Common myeloid progenitor, CD34-positive (primary cell): ENCODE measurements at regions not wholly inside any gene's neighbourhood (a gene's known extent, or its start where the extent isn't known, plus 50 kb on each side); places are given as distances from the start of the nearest gene placed in this dataset.

Experiments
- CTCF ChIA-PET: fragments of 350-600 bp; sonication (Branson Sonifier 250); formaldehyde crosslinking; loops from one replicate; lab custom pipeline; 2021; ENCODE audit warnings: antibody characterized with exemption; lab: Charles Lee
- POLR2A ChIA-PET: fragments of 350-600 bp; sonication (Branson Sonifier 250); formaldehyde crosslinking; loops from one replicate; lab custom pipeline; 2021; ENCODE audit warnings: antibody characterized with exemption; lab: Charles Lee
- DNase-seq, 3 donors: peaks; one replicate each; pipeline versions ENCODE4 v3.0.0 to v3.0.0-alpha.2; 2013
- H3K27ac ChIP-seq, 2 experiments: 1 replicate in 1 of 2; 2 replicates in 1 of 2; pipeline ENCODE4 v1.7.0; 2013; ENCODE audit warnings: inconsistent platforms in 2 of 2, low read length in 2 of 2, mild to moderate bottlenecking in 2 of 2, low read depth in 1 of 2, moderate library complexity in 1 of 2; ENCODE audit not compliant: severe bottlenecking in 2 of 2, insufficient read depth in 1 of 2, poor library complexity in 1 of 2
- H3K27me3 ChIP-seq, 5 experiments: replicated peaks in 2 of 5; 1 replicate in 3 of 5; 2 replicates in 2 of 5; pipeline versions ENCODE4 v1.6.1 to v1.7.0; 2013; ENCODE audit warnings: low read length in 4 of 5, mild to moderate bottlenecking in 2 of 5, moderate library complexity in 2 of 5, inconsistent platforms in 1 of 5; ENCODE audit not compliant: insufficient read depth in 5 of 5, control insufficient read depth in 4 of 5
- H3K36me3 ChIP-seq, 4 experiments: 1 replicate in 2 of 4; 2 replicates in 2 of 4; pipeline versions ENCODE4 v1.6.1 to v1.7.0; 2013; ENCODE audit warnings: low read length in 3 of 4, control low read depth in 1 of 4, mild to moderate bottlenecking in 1 of 4; ENCODE audit not compliant: control insufficient read depth in 4 of 4, insufficient read depth in 4 of 4
- H3K4me1 ChIP-seq, 4 experiments: 1 replicate in 3 of 4; 2 replicates in 1 of 4; pipeline versions ENCODE4 v1.6.1 to v1.7.1; 2013; ENCODE audit warnings: low read length in 3 of 4, mild to moderate bottlenecking in 3 of 4, control low read depth in 1 of 4, inconsistent platforms in 1 of 4, moderate library complexity in 1 of 4; ENCODE audit not compliant: control insufficient read depth in 4 of 4, insufficient read depth in 4 of 4; ENCODE audit errors: control extremely low read depth in 1 of 4
- H3K4me3 ChIP-seq, 7 experiments: 1 replicate in 4 of 7; 2 replicates in 3 of 7; pipeline versions ENCODE4 v1.5.1 to v1.7.0; 2013; ENCODE audit warnings: mild to moderate bottlenecking in 7 of 7, low read length in 6 of 7, moderate library complexity in 6 of 7, inconsistent platforms in 2 of 7, low read depth in 2 of 7, control low read depth in 1 of 7; ENCODE audit not compliant: insufficient read depth in 4 of 7, control insufficient read depth in 1 of 7; ENCODE audit errors: extremely low read depth in 1 of 7
- H3K9me3 ChIP-seq, 5 experiments: 1 replicate in 4 of 5; 2 replicates in 1 of 5; pipeline versions ENCODE4 v1.6.1 to v1.7.1; 2013; ENCODE audit warnings: low read length in 4 of 5, mild to moderate bottlenecking in 2 of 5, inconsistent platforms in 1 of 5, low read depth in 1 of 5, moderate library complexity in 1 of 5; ENCODE audit not compliant: control insufficient read depth in 4 of 5, insufficient read depth in 2 of 5; ENCODE audit errors: control extremely low read depth in 1 of 5
- WGBS: methylation state at CpG from one replicate; pipeline ENCODE4 v1.1.5; 2013; ENCODE audit not compliant: insufficient coverage; 5-methylcytosine and 5-hydroxymethylcytosine counted together

- H3K4me3 ChIP-seq: no peak overlapping the region
- ChIA-PET POLR2A (no interaction called here), CTCF (no interaction called here)
- H3K27me3 ChIP-seq: no peaks in the 10 kb centered on the region
- H3K27ac ChIP-seq: no peak overlapping the region
- WGBS: 96% methylated on average over 6 of the region's 7 CpGs
- peaks cover 0 to under 1% (median 0%) of the 10 kb centered on the region in 4 experiments for H3K4me1 ChIP-seq
- no peaks in the 10 kb centered on the region for H3K9me3 ChIP-seq
- no peaks in the 10 kb centered on the region for H3K36me3 ChIP-seq
- DNase-seq: no peak
These were observed 105.8 kb upstream of the SPATA31D4 start for GRCh38 chr9:81822301-81822865.

- peaks cover 0 to 2% (median 0%) of the 10 kb centered on the region in 4 experiments for H3K4me1 ChIP-seq
- ChIA-PET CTCF (no interaction called here), POLR2A (no interaction called here)
- DNase-seq: no peak
- H3K27ac ChIP-seq: no peak overlapping the region
- no CpG with 5 or more reads among the region's 1 CpG for WGBS
- H3K4me3 ChIP-seq: no peak overlapping the region
- no peaks in the 10 kb centered on the region for H3K27me3 ChIP-seq
- H3K36me3 ChIP-seq: no peaks in the 10 kb centered on the region
- H3K9me3 ChIP-seq: no peaks in the 10 kb centered on the region
These were observed 105.3 kb upstream of the SPATA31D4 start for GRCh38 chr9:81822967-81823366.

- CTCF ChIA-PET: interaction anchor here (0.6 kb wide), 1 partner anchor 11 kb away, joined by 3 read pairs; no protein-coding TSS in a partner anchor
- 100% methylated on average over 3 of the region's 11 CpGs for WGBS
These were observed 104.3 kb upstream of the SPATA31D4 start for GRCh38 chr9:81823672-81824554.

GRCh38 chr9:81824802-81825730 is 103.2 kb upstream of the SPATA31D4 start:
- H3K36me3 ChIP-seq: no peaks in the 10 kb centered on the region
- no peaks in the 10 kb centered on the region for H3K9me3 ChIP-seq
- ChIA-PET CTCF (interaction anchor here (0.6 kb wide), 1 partner anchor 10 kb away, joined by 3 read pairs; no protein-coding TSS in a partner anchor), POLR2A (no interaction called here)
- 95% methylated on average over 7 of the region's 8 CpGs for WGBS
- no peak for DNase-seq
- H3K4me1 ChIP-seq: peaks cover 0 to 2% (median 0%) of the 10 kb centered on the region in 4 experiments
- H3K27me3 ChIP-seq: no peaks in the 10 kb centered on the region
- no peak overlapping the region for H3K27ac ChIP-seq
- no peak overlapping the region for H3K4me3 ChIP-seq

More at GRCh38 chr9:81823672-81824554, 104.3 kb upstream of the SPATA31D4 start:
- Histone ChIP-seq H3K4me3 (no peak overlapping the region), H3K27me3 (no peaks in the 10 kb centered on the region), H3K9me3 (no peaks in the 10 kb centered on the region), H3K36me3 (no peaks in the 10 kb centered on the region), H3K27ac (no peak overlapping the region), H3K4me1 (peaks cover 0 to 2% (median 0%) of the 10 kb centered on the region in 4 experiments)
- DNase-seq: no peak
- POLR2A ChIA-PET: no interaction called here

GRCh38 chr9:81825846-81826516 is 102.2 kb upstream of the SPATA31D4 start:
- Histone ChIP-seq H3K27me3 (no peaks in the 10 kb centered on the region), H3K27ac (no peak overlapping the region), H3K4me1 (peaks cover 0 to 2% (median 0%) of the 10 kb centered on the region in 4 experiments), H3K36me3 (no peaks in the 10 kb centered on the region), H3K9me3 (no peaks in the 10 kb centered on the region), H3K4me3 (no peak overlapping the region)
- DNase-seq: no peak
- ChIA-PET CTCF (no interaction called here), POLR2A (no interaction called here)
- WGBS: 100% methylated on average over 1 of the region's 3 CpGs

GRCh38 chr9:81826517-81826906 is 101.7 kb upstream of the SPATA31D4 start:
- ChIA-PET CTCF (no interaction called here), POLR2A (no interaction called here)
- H3K27ac ChIP-seq: no peak overlapping the region
- no peaks in the 10 kb centered on the region for H3K36me3 ChIP-seq
- 97% methylated on average over 12 of the region's 15 CpGs for WGBS
- no peaks in the 10 kb centered on the region for H3K27me3 ChIP-seq
- no peaks in the 10 kb centered on the region for H3K9me3 ChIP-seq
- peaks cover 0 to 2% (median 0%) of the 10 kb centered on the region in 4 experiments for H3K4me1 ChIP-seq
- no peak for DNase-seq
- no peak overlapping the region for H3K4me3 ChIP-seq
